ENCODE measurements at regions not wholly inside any gene's neighbourhood (a gene's known extent, or its start where the extent isn't known, plus 50 kb on each side); places are given as distances from the start of the nearest gene placed in this dataset.

DNA sequence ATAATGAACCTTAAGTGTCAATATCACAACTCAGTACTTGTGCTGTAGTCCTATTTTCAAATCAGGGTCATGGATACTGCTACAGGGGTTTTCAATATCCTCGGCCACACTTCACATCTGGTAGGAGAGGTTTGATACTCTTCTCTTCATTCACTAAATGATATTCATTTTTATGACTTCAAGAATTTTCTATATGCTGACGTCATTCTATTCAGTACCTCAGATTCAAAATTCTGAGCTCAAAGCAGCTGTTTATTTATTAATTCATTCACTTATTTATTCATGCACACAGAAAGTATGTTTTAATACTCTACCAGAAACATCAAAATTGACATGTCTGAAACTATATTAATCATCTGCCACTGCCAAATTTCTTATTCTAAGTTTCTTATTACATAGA is 866.9 kb upstream of the LRRTM1 start:
- no peaks in the 10 kb centered on the region for H3K9me3 ChIP-seq
- no peaks in the 10 kb centered on the region for H3K27me3 ChIP-seq
- no peaks in the 10 kb centered on the region for H3K4me1 ChIP-seq
- 86% methylated on average over 2 of the region's 2 CpGs for WGBS
- H3K4me3 ChIP-seq, result no peak overlapping the region
- H3K27ac ChIP-seq, result no peak overlapping the region
- DNase-seq (ENCODE audit: low spot score in 2 of 2), result no peak
- TF ChIP-seq POLR2A (IDR thresholded peaks at IDR 0.05) (no peak), POLR2AphosphoS5 (IDR thresholded peaks at IDR 0.05) (no peak), EP300 (IDR thresholded peaks at IDR 0.05) (no peak)
- TF ChIP-seq, protein P1, sequence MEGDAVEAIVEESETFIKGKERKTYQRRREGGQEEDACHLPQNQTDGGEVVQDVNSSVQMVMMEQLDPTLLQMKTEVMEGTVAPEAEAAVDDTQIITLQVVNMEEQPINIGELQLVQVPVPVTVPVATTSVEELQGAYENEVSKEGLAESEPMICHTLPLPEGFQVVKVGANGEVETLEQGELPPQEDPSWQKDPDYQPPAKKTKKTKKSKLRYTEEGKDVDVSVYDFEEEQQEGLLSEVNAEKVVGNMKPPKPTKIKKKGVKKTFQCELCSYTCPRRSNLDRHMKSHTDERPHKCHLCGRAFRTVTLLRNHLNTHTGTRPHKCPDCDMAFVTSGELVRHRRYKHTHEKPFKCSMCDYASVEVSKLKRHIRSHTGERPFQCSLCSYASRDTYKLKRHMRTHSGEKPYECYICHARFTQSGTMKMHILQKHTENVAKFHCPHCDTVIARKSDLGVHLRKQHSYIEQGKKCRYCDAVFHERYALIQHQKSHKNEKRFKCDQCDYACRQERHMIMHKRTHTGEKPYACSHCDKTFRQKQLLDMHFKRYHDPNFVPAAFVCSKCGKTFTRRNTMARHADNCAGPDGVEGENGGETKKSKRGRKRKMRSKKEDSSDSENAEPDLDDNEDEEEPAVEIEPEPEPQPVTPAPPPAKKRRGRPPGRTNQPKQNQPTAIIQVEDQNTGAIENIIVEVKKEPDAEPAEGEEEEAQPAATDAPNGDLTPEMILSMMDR (IDR thresholded peaks at IDR 0.05), result no peak
- no peaks in the 10 kb centered on the region for H3K36me3 ChIP-seq

DNA sequence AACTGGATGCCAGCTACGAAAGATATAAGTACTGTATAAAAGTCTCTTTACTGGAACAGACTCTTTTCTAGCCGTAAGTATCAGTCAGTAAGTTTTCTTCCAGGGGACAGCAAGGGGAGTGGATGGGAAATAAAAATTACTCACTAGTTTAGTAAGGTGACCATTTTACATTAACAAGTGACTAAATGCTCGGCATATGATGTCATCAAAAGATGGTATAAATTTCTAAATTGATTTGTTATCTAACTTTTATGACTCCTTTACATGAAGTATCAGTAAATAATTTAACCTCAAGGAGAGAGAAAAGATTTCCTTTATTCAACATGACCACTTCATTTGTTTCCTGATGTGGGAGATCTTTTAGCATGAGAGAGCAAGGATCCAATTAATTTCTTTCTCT is 859.0 kb upstream of the LRRTM1 start:
- 82% methylated on average over 3 of the region's 3 CpGs for WGBS
- Histone ChIP-seq H3K27ac (no peak overlapping the region), H3K4me1 (no peaks in the 10 kb centered on the region), H3K9me3 (no peaks in the 10 kb centered on the region), H3K27me3 (no peaks in the 10 kb centered on the region), H3K4me3 (no peak overlapping the region), H3K36me3 (no peaks in the 10 kb centered on the region)
- DNase-seq (ENCODE audit: low spot score in 2 of 2), result no peak
- TF ChIP-seq POLR2A (IDR thresholded peaks at IDR 0.05) (no peak), POLR2AphosphoS5 (IDR thresholded peaks at IDR 0.05) (no peak), EP300 (IDR thresholded peaks at IDR 0.05) (no peak)
- TF ChIP-seq, protein P1 (IDR thresholded peaks at IDR 0.05), result no peak

DNA sequence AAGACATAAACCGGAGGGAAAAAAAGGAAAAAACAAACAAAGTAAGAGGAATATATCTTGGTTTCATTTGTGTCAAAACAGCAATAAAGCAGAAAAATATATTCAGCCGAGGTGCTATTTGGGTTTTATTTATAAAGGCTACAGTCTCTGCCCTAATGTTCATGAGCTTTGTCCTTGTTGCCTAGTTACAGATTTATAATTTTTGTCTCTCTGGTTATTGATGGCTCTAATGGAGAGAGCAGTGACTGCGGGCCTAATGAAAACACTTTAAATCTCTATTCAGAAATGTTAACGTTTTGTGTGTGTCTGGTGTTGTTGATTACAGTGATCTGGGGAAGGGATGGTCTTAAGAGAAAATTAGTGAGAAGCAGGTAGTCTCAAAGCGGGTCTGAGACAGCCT is 854.0 kb upstream of the LRRTM1 start:
- Histone ChIP-seq H3K27ac (no peak overlapping the region), H3K4me3 (no peak overlapping the region), H3K9me3 (no peaks in the 10 kb centered on the region), H3K4me1 (no peaks in the 10 kb centered on the region), H3K36me3 (no peaks in the 10 kb centered on the region), H3K27me3 (no peaks in the 10 kb centered on the region)
- no peak for DNase-seq (ENCODE audit: low spot score in 2 of 2)
- 65% methylated on average over 5 of the region's 5 CpGs for WGBS
- TF ChIP-seq POLR2A (IDR thresholded peaks at IDR 0.05) (no peak), POLR2AphosphoS5 (IDR thresholded peaks at IDR 0.05) (no peak), EP300 (IDR thresholded peaks at IDR 0.05) (no peak)
- TF ChIP-seq, protein P1 (IDR thresholded peaks at IDR 0.05), result no peak

DNA sequence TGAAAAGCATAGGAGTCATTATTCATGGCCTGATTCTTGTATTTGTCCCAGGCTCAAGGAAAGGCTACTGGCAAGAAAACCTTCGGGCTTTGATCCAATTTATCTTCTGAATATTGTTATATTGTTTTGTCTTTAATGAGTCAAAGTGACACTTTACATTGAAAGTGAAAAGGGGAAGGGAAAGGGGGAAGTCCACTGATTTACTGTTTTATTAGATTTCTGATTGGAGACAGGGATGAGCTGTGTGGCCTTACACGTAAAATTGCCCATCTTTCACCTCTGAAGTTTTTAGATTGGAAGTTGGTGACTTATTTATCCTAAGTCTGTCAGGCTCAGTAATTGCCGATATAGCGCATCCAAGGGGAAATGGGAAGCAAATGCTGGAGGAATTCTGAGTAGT is 843.8 kb upstream of the LRRTM1 start:
- 80% methylated on average over 4 of the region's 4 CpGs for WGBS
- no peaks in the 10 kb centered on the region for H3K36me3 ChIP-seq
- TF ChIP-seq POLR2A (IDR thresholded peaks at IDR 0.05), result no peak
- peaks cover 3% of the 10 kb centered on the region for H3K9me3 ChIP-seq
- no peaks in the 10 kb centered on the region for H3K4me1 ChIP-seq
- H3K4me3 ChIP-seq, result no peak overlapping the region
- no peak overlapping the region for H3K27ac ChIP-seq
- no peak for DNase-seq (ENCODE audit: low spot score in 2 of 2)
- H3K27me3 ChIP-seq, result no peaks in the 10 kb centered on the region

DNA sequence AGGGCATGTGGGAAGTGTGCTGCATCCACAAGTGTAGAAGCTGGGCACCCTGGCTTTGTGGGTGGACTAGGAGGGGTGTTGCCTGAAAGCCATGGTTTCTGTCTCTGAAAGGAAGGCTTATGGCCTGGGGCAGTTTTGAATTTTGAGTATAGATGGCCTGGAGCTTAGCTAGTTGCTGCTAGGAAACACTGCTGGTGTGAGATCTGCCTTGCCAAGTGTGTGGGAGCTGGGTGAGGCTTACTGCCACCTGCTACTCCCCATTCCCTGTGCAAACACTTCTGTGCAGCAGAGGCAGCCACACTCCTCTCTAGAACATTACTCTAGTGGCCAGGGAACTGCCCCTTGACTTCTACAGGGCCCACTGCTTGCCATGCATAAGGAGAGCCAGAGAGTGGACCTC is 831.7 kb upstream of the LRRTM1 start:
- Histone ChIP-seq H3K4me3 (no peak overlapping the region), H3K27me3 (no peaks in the 10 kb centered on the region), H3K27ac (no peak overlapping the region), H3K4me1 (no peaks in the 10 kb centered on the region), H3K36me3 (no peaks in the 10 kb centered on the region), H3K9me3 (peaks cover 10% of the 10 kb centered on the region)
- TF ChIP-seq, protein P1 (IDR thresholded peaks at IDR 0.05), result no peak
- TF ChIP-seq EP300 (IDR thresholded peaks at IDR 0.05), result no peak
- no peak for TF ChIP-seq POLR2A (IDR thresholded peaks at IDR 0.05)
- no peak for TF ChIP-seq POLR2AphosphoS5 (IDR thresholded peaks at IDR 0.05)
- no peak for DNase-seq (ENCODE audit: low spot score in 2 of 2)

DNA sequence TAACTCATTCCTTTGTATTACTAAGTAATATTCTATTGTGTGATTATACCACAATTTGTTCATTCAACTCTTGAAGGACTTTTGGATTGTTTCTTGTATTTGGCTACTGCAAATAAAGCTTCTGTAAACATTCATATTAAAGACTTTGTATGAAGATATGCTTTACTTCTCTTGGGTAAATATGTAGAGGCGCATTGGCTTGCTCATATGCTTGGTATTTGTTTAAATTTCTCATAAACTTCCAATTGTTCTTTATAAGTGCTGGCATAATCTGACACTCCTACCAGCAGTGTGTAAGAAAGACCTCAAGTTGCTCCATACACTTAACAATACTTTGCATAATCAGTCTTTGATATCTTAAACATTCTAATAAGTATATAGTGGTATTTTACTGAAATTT is 792.8 kb upstream of the LRRTM1 start:
- TF ChIP-seq, protein P1 (IDR thresholded peaks at IDR 0.05), result no peak
- TF ChIP-seq POLR2AphosphoS5 (IDR thresholded peaks at IDR 0.05) (no peak), POLR2A (IDR thresholded peaks at IDR 0.05) (no peak), EP300 (IDR thresholded peaks at IDR 0.05) (no peak)
- 92% methylated on average over 1 of the region's 1 CpG for WGBS
- Histone ChIP-seq H3K4me3 (no peak overlapping the region), H3K9me3 (no peaks in the 10 kb centered on the region), H3K36me3 (no peaks in the 10 kb centered on the region), H3K4me1 (no peaks in the 10 kb centered on the region), H3K27me3 (no peaks in the 10 kb centered on the region), H3K27ac (no peak overlapping the region)
- DNase-seq (ENCODE audit: low spot score in 2 of 2), result no peak
